IMR-90 (cell line): ENCODE measurements at regions not wholly inside any gene's neighbourhood (a gene's known extent, or its start where the extent isn't known, plus 50 kb on each side); places are given as distances from the start of the nearest gene placed in this dataset.

Experiments used
- ATAC-seq: fragments of 200-7000 bp; cut with Tn5 transposase; 2 replicates; pipeline ENCODE4 v1.9.1; 2020; ENCODE audit warnings: low read depth, mild to moderate bottlenecking, moderate library complexity
- BruUV-seq: library from RNA; stranded (reverse); fragments of 400-500 nt; replicated peaks from 2 replicates; lab custom pipeline; 2021; lab: Mats Ljungman, UMichigan
- CTCF ChIA-PET: fragments of 300-600 bp; formaldehyde crosslinking; extraction: SDS; loops from one replicate; lab custom pipeline; 2021; ENCODE audit warnings: antibody characterized with exemption; lab: Yijun Ruan, JAX
- POLR2A ChIA-PET: fragments of 300-600 bp; sonication (Branson Sonifier 250); formaldehyde crosslinking; loops from one replicate; lab custom pipeline; 2022; ENCODE audit warnings: antibody characterized with exemption; ENCODE audit not compliant: unreplicated experiment; lab: Charles Lee
- DNase-seq: peaks from one replicate; pipeline ENCODE4 v3.0.0; 2013
- H2AFZ ChIP-seq: replicated peaks from 2 replicates; pipeline ENCODE3; 2013; ENCODE audit warnings: low read length, mild to moderate bottlenecking; ENCODE audit not compliant: poor library complexity
- H2AK5ac ChIP-seq: 2 replicates; pipeline ENCODE4 v1.6.1; 2013; ENCODE audit warnings: low read depth, low read length, inconsistent platforms
- H2AK9ac ChIP-seq: replicated peaks from 2 replicates; pipeline ENCODE3; 2013; ENCODE audit warnings: mild to moderate bottlenecking, low read depth, low read length, moderate library complexity; ENCODE audit not compliant: poor library complexity
- H2BK120ac ChIP-seq: 2 replicates; pipeline ENCODE4 v1.6.1; 2013; ENCODE audit warnings: low read depth, low read length, inconsistent platforms
- H2BK15ac ChIP-seq: 3 replicates; pipeline ENCODE4 v1.6.1; 2013; ENCODE audit warnings: low read depth, low read length, inconsistent platforms
- H2BK20ac ChIP-seq: 2 replicates; pipeline ENCODE4 v1.6.1; 2013; ENCODE audit warnings: low read depth, mild to moderate bottlenecking, inconsistent platforms, low read length, moderate library complexity
- H2BK5ac ChIP-seq: 2 replicates; pipeline ENCODE4 v1.6.1; 2013; ENCODE audit warnings: mild to moderate bottlenecking, low read depth, low read length, inconsistent platforms; ENCODE audit not compliant: poor library complexity, severe bottlenecking
- H3K14ac ChIP-seq: replicated peaks from 2 replicates; pipeline ENCODE4 v1.6.1; 2013; ENCODE audit warnings: low read depth, low read length, inconsistent platforms
- H3K18ac ChIP-seq: 2 replicates; pipeline ENCODE4 v1.6.1; 2013; ENCODE audit warnings: low read depth, low read length, control low read depth
- H3K23ac ChIP-seq: 2 replicates; pipeline ENCODE4 v1.6.1; 2013; ENCODE audit warnings: low read depth, low read length, inconsistent platforms
- H3K27ac ChIP-seq: 2 replicates; pipeline ENCODE4 v1.5.1; 2013; ENCODE audit warnings: mild to moderate bottlenecking, control low read depth, low read length; ENCODE audit not compliant: insufficient read depth
- H3K27me3 ChIP-seq: 2 replicates; pipeline ENCODE4 v1.6.1; 2013; ENCODE audit warnings: low read length; ENCODE audit not compliant: control insufficient read depth, insufficient read depth
- H3K36me3 ChIP-seq: 2 replicates; pipeline ENCODE4 v1.6.1; 2013; ENCODE audit warnings: low read length, mixed read lengths; ENCODE audit not compliant: control insufficient read depth, insufficient read depth
- H3K4ac ChIP-seq: 2 replicates; pipeline ENCODE4 v1.6.1; 2013; ENCODE audit warnings: low read depth, low read length, inconsistent platforms
- H3K4me1 ChIP-seq: 2 replicates; pipeline ENCODE4 v1.6.1; 2013; ENCODE audit warnings: low read length, mixed read lengths; ENCODE audit not compliant: control insufficient read depth, insufficient read depth
- H3K4me2 ChIP-seq: 2 replicates; pipeline ENCODE4 v1.6.1; 2013; ENCODE audit warnings: low read depth, mild to moderate bottlenecking, control low read depth, low read length, moderate library complexity
- H3K4me3 ChIP-seq: 2 replicates; pipeline ENCODE4 v1.5.1; 2013; ENCODE audit warnings: low read depth, mild to moderate bottlenecking, control low read depth, low read length, moderate library complexity; ENCODE audit not compliant: insufficient read depth
- H3K56ac ChIP-seq: 2 replicates; pipeline ENCODE4 v1.6.1; 2013; ENCODE audit warnings: low read length, inconsistent platforms; ENCODE audit not compliant: insufficient read depth; ENCODE audit errors: extremely low read depth
- H3K79me1 ChIP-seq, 2 experiments: 2 replicates each; pipeline ENCODE4 v1.6.1; 2013; ENCODE audit warnings: low read length in 2 of 2, inconsistent platforms in 1 of 2, low read depth in 1 of 2
- H3K9ac ChIP-seq: 2 replicates; pipeline ENCODE4 v1.6.1; 2013; ENCODE audit warnings: low read depth, low read length, control low read depth
- H3K9me1 ChIP-seq: 2 replicates; pipeline ENCODE4 v1.6.1; 2013; ENCODE audit warnings: low read length, inconsistent platforms; ENCODE audit not compliant: insufficient read depth
- H3K9me3 ChIP-seq: 2 replicates; pipeline ENCODE4 v1.6.1; 2013; ENCODE audit warnings: low read length; ENCODE audit not compliant: control insufficient read depth, insufficient read depth
- H4K20me1 ChIP-seq: 2 replicates; pipeline ENCODE4 v1.6.1; 2013; ENCODE audit warnings: low read length, inconsistent platforms; ENCODE audit not compliant: insufficient read depth
- H4K5ac ChIP-seq: 2 replicates; pipeline ENCODE4 v1.6.1; 2013; ENCODE audit warnings: mild to moderate bottlenecking, low read depth, low read length, control low read depth
- H4K8ac ChIP-seq, 2 experiments: 2 replicates each; pipeline ENCODE4 v1.6.1; 2013; ENCODE audit warnings: low read depth in 2 of 2, low read length in 2 of 2, control low read depth in 1 of 2, inconsistent platforms in 1 of 2
- H4K91ac ChIP-seq: 2 replicates; pipeline ENCODE4 v1.6.1; 2013; ENCODE audit warnings: low read depth, low read length, inconsistent platforms; ENCODE audit not compliant: insufficient read depth
- BHLHE40 ChIP-seq: fragments of 150-350 bp; IDR thresholded peaks from 2 replicates; pipeline ENCODE4 v1.6.1; 2016; ENCODE audit warnings: mild to moderate bottlenecking, low read depth, low read length
- CEBPB ChIP-seq: IDR thresholded peaks from 2 replicates; pipeline ENCODE4 v1.6.1; 2012; ENCODE audit warnings: low read depth, low read length, improper control_type of control experiment
- CHD1 ChIP-seq: IDR thresholded peaks from 2 replicates; pipeline ENCODE4 v1.6.1; 2012; ENCODE audit warnings: low read depth, low read length, improper control_type of control experiment
- CTCF ChIP-seq: conservative IDR thresholded peaks from 2 replicates; pipeline ENCODE4 v1.5.1; 2012; ENCODE audit warnings: mild to moderate bottlenecking, low read depth, low read length, improper control_type of control experiment
- ELK1 ChIP-seq: fragments of 150-350 bp; IDR thresholded peaks from 2 replicates; pipeline ENCODE4 v1.6.1; 2016; ENCODE audit warnings: low read depth, mild to moderate bottlenecking, low read length, moderate library complexity, borderline replicate concordance
- FOS ChIP-seq: fragments of 150-350 bp; IDR thresholded peaks from 2 replicates; pipeline ENCODE4 v1.6.1; 2016; ENCODE audit warnings: low read depth, low read length
- MAFK ChIP-seq: IDR thresholded peaks from 2 replicates; pipeline ENCODE4 v1.6.1; 2012; ENCODE audit warnings: low read depth, low read length, improper control_type of control experiment
- MAZ ChIP-seq: IDR thresholded peaks from 2 replicates; pipeline ENCODE4 v1.6.1; 2012; ENCODE audit warnings: low read depth, mild to moderate bottlenecking, low read length, improper control_type of control experiment, moderate library complexity, borderline replicate concordance
- MXI1 ChIP-seq: IDR thresholded peaks from 2 replicates; pipeline ENCODE4 v1.6.1; 2012; ENCODE audit warnings: low read depth, mild to moderate bottlenecking, low read length, moderate library complexity, borderline replicate concordance
- NFE2L2 ChIP-seq: fragments of 150-350 bp; IDR thresholded peaks from 2 replicates; pipeline ENCODE4 v1.6.1; 2016; ENCODE audit warnings: low read depth, mild to moderate bottlenecking, low read length
- POLR2A ChIP-seq: IDR thresholded peaks from 2 replicates; pipeline ENCODE4 v1.6.1; 2012; ENCODE audit warnings: mild to moderate bottlenecking, low read depth, low read length
- RAD21 ChIP-seq: IDR thresholded peaks from 2 replicates; pipeline ENCODE4 v1.6.1; 2012; ENCODE audit warnings: low read length, improper control_type of control experiment
- RCOR1 ChIP-seq: IDR thresholded peaks from 2 replicates; pipeline ENCODE4 v1.6.1; 2012; ENCODE audit warnings: mild to moderate bottlenecking, low read length, improper control_type of control experiment; ENCODE audit not compliant: insufficient replicate concordance
- RFX5 ChIP-seq: IDR thresholded peaks from 2 replicates; pipeline ENCODE4 v1.8.0; 2012; ENCODE audit warnings: low read depth, mild to moderate bottlenecking, low read length, moderate library complexity
- SMC3 ChIP-seq: fragments of 150-350 bp; IDR thresholded peaks from 2 replicates; pipeline ENCODE4 v1.6.1; 2016; ENCODE audit warnings: low read depth, mild to moderate bottlenecking, antibody characterized with exemption, low read length, moderate library complexity
- USF2 ChIP-seq: fragments of 150-350 bp; IDR thresholded peaks from 2 replicates; pipeline ENCODE4 v1.6.1; 2017; ENCODE audit warnings: mild to moderate bottlenecking, antibody characterized with exemption, low read length, low read depth
- WGBS, 2 experiments: methylation state at CpG; one replicate each; pipeline versions ENCODE4 v1.1.5 to v1.1.7; 2013; ENCODE audit warnings: missing lambda C conversion rate in 2 of 2; ENCODE audit not compliant: insufficient read length in 1 of 2; ENCODE audit errors: extremely low coverage in 2 of 2; 5-methylcytosine and 5-hydroxymethylcytosine counted together
- dilution Hi-C: fragments of 300-500 bp; cut with HindIII; formaldehyde crosslinking; loops from one replicate; pipeline ENCODE4 v1.14.3; 2018; ENCODE audit warnings: low sequenced_read_pairs; ENCODE audit not compliant: unreplicated experiment
- in situ Hi-C: fragments of 300-500 bp; cut with MboI; formaldehyde crosslinking; loops from 3 replicates; pipeline ENCODE4 v1.14.3; 2019; ENCODE audit warnings: low sequenced_read_pairs, inconsistent platforms, mixed read lengths
- intact Hi-C: fragments of 100-400 bp; cut with micrococcal nuclease; formaldehyde crosslinking; loops from 2 replicates; pipeline ENCODE4 v1.10.0; 2022

- no peak overlapping the region for H2AK9ac ChIP-seq
- H2BK120ac ChIP-seq, result peak overlapping the region; percentile 87
- in situ Hi-C loops (no loop called here), dilution Hi-C loops (no loop called here), intact Hi-C loops (no loop called here)
- no peak overlapping the region for H3K23ac ChIP-seq
- no peak overlapping the region for H3K27ac ChIP-seq
- no peak overlapping the region for H3K4me3 ChIP-seq
- DNase-seq (no peak), ATAC-seq (no peak)
- POLR2A ChIA-PET, result no interaction called here
- H2BK15ac ChIP-seq, result peak overlapping the region; percentile 40; the same call in 2 of the 3 replicates
- H3K27me3 ChIP-seq, result no peaks in the 10 kb centered on the region
- H3K4me1 ChIP-seq, result peaks cover 11% of the 10 kb centered on the region
- peak overlapping the region; percentile 73; the same call in 1 of the 2 replicates for H3K18ac ChIP-seq
- H2BK5ac ChIP-seq, result peak overlapping the region; percentile 29
- H3K4me2 ChIP-seq, result no peak overlapping the region
- no peaks in the 10 kb centered on the region for H3K9me3 ChIP-seq
- peak overlapping the region; percentile 88 for H3K4ac ChIP-seq
- no peak for TF ChIP-seq NFE2L2
- TF ChIP-seq MAFK, result no peak
- no peak for TF ChIP-seq BHLHE40
- no peak for TF ChIP-seq USF2
- TF ChIP-seq POLR2A, result no peak
- TF ChIP-seq FOS, result no peak
- no peak for TF ChIP-seq MAZ
- no peak for TF ChIP-seq RFX5
- no peak for TF ChIP-seq MXI1
- no peak for TF ChIP-seq CHD1
- no peak for TF ChIP-seq CEBPB
- no peak for TF ChIP-seq RAD21
- TF ChIP-seq CTCF, result no peak
- TF ChIP-seq ELK1, result no peak
- no peak for TF ChIP-seq SMC3
- no peak for TF ChIP-seq RCOR1
- H2AFZ ChIP-seq, result no peak overlapping the region
- WGBS, 2 experiments, result 100% methylated on average over 1 of the region's 3 CpGs; no CpG with 5 or more reads in 1 of the 2 experiments
- H3K9ac ChIP-seq, result no peak overlapping the region
- H4K20me1 ChIP-seq, result no peaks in the 10 kb centered on the region
- H3K79me1 ChIP-seq, result no peaks in the 10 kb centered on the region; a peak in 1 of 4 replicates
- peaks cover 17% of the 10 kb centered on the region for H3K9me1 ChIP-seq
- H3K14ac ChIP-seq, result peak overlapping the region; percentile 88
- peak overlapping the region; percentile 15; the same call in 1 of the 2 replicates for H4K5ac ChIP-seq
- H3K36me3 ChIP-seq, result no peaks in the 10 kb centered on the region
- H4K91ac ChIP-seq, result peak overlapping the region; percentile 37
- H2AK5ac ChIP-seq, result peak overlapping the region; percentile 79
- CTCF ChIA-PET, result no interaction called here
- H2BK20ac ChIP-seq, result peak overlapping the region; percentile 84; the same call in 1 of the 2 replicates
- H4K8ac ChIP-seq, result no peak overlapping the region; a peak in 1 of 4 replicates
- no peak overlapping the region for H3K56ac ChIP-seq
- no TSS peak for BruUV-seq
These were observed 126.0 kb upstream of the FRMD6 start for GRCh38 chr14:51525739-51526138.
